Adrenal gland (tissue), 9 donors: ENCODE measurements at regions not wholly inside any gene's neighbourhood (a gene's known extent, or its start where the extent isn't known, plus 50 kb on each side); places are given as distances from the start of the nearest gene placed in this dataset.

ENCODE experiments used
- DNase-seq, 7 donors: peaks; one replicate each; pipeline ENCODE4 v3.0.0-alpha.2; 2019 to 2020
- H3K27ac ChIP-seq, 5 donors: fragments of 200-600 bp; sonication (generic) in 4 of 5; 1 replicate in 3 of 5; 2 replicates in 2 of 5; pipeline versions ENCODE4 v1.5.1 to v1.8.0; 2016 to 2020; ENCODE audit warnings: mild to moderate bottlenecking in 1 of 5
- H3K27me3 ChIP-seq: fragments of 200-600 bp; 2 replicates; pipeline ENCODE4 v1.8.0; 2021
- H3K36me3 ChIP-seq, 2 donors: fragments of 200-600 bp; replicated peaks in 1 of 2; 1 replicate in 1 of 2; 2 replicates in 1 of 2; pipeline versions ENCODE4 v1.5.1 to v1.8.0; 2018 to 2022
- H3K4me1 ChIP-seq, 2 donors: fragments of 200-600 bp; replicated peaks in 1 of 2; 1 replicate in 1 of 2; 2 replicates in 1 of 2; pipeline versions ENCODE4 v1.5.1 to v1.8.0; 2018 to 2021
- H3K4me3 ChIP-seq, 4 donors: fragments of 200-600 bp; sonication (generic) in 3 of 4; one replicate each; pipeline ENCODE4 v1.5.1; 2016 to 2018
- H3K9me3 ChIP-seq, 3 donors: fragments of 200-600 bp; sonication (generic) in 1 of 3; replicated peaks in 1 of 3; 1 replicate in 2 of 3; 2 replicates in 1 of 3; pipeline versions ENCODE4 v1.5.1 to v1.8.0; 2016 to 2021
- CTCF ChIP-seq, 6 experiments: fragments of 450-650 bp in 4 of 6; fragments of 200-600 bp in 2 of 6; sonication (generic) in 1 of 6; IDR thresholded peaks; 1 replicate in 5 of 6; 2 replicates in 1 of 6; pipeline versions ENCODE4 v1.5.1 to v1.8.0; 2016 to 2021; ENCODE audit warnings: antibody characterized with exemption in 6 of 6, mild to moderate bottlenecking in 2 of 6, moderate library complexity in 1 of 6
- POLR2A ChIP-seq, 2 donors: fragments of 450-650 bp; IDR thresholded peaks; one replicate each; pipeline ENCODE4 v1.6.1; 2017; ENCODE audit warnings: antibody characterized with exemption in 2 of 2, mild to moderate bottlenecking in 2 of 2, moderate library complexity in 1 of 2
- WGBS, 4 donors: extraction: QIAGEN DNeasy Blood & Tissue Kit in 2 of 4; methylation state at CpG; one replicate each; pipeline versions ENCODE4 v1.1.5 to v1.1.7; 2013 to 2017; 5-methylcytosine and 5-hydroxymethylcytosine counted together
- intact Hi-C, 2 donors: fragments of 100-400 bp; cut with DNase I; formaldehyde crosslinking; loops; one replicate each; pipeline versions ENCODE4 v1.14.1 to v1.15.0; 2022 to 2023
- donor health status: healthy with polysubstance abuse.
- donor health status: Bipolar disorder and iron deficiency.
- donor health status: DM: yes; HTN: yes; CAD: no.
- donor health status: DM: no; HTN: no; CAD: no.
- donor health status: DM: no; HTN: no; CAD: no.

GRCh38 chr5:171537070-171537849 lies 117.8 kb downstream of the FGF18 start:
- no peaks in the 10 kb centered on the region for H3K36me3 ChIP-seq
- 62 to 66% (median 64%) methylated on average over 9 of the region's 9 CpGs for WGBS, 4 donors
- no peak overlapping the region for H3K4me3 ChIP-seq
- H3K27me3 ChIP-seq: peaks cover 6% of the 10 kb centered on the region
- no peaks in the 10 kb centered on the region for H3K9me3 ChIP-seq
- H3K27ac ChIP-seq: no peak overlapping the region
- no peaks in the 10 kb centered on the region for H3K4me1 ChIP-seq
- no peak for DNase-seq
- TF ChIP-seq POLR2A (IDR thresholded peaks at IDR 0.05) (no peak), CTCF (IDR thresholded peaks at IDR 0.05) (no peak)
- intact Hi-C loops: no loop called here

GRCh38 chr5:171537923-171538537 lies 118.6 kb downstream of the FGF18 start:
- H3K9me3 ChIP-seq: no peaks in the 10 kb centered on the region
- H3K36me3 ChIP-seq: no peaks in the 10 kb centered on the region
- H3K4me3 ChIP-seq: no peak overlapping the region
- WGBS, 4 donors: 71 to 82% (median 80%) methylated on average over 3 of the region's 3 CpGs
- no peak overlapping the region for H3K27ac ChIP-seq
- intact Hi-C loops: no loop called here
- no peaks in the 10 kb centered on the region for H3K4me1 ChIP-seq
- H3K27me3 ChIP-seq: peaks cover 6% of the 10 kb centered on the region
- TF ChIP-seq POLR2A (IDR thresholded peaks at IDR 0.05): no peak
- TF ChIP-seq CTCF (IDR thresholded peaks at IDR 0.05): no peak
- no peak for DNase-seq

- Histone ChIP-seq H3K27ac (no peak overlapping the region), H3K4me1 (no peaks in the 10 kb centered on the region), H3K36me3 (no peaks in the 10 kb centered on the region), H3K9me3 (no peaks in the 10 kb centered on the region), H3K27me3 (peaks cover 6% of the 10 kb centered on the region), H3K4me3 (no peak overlapping the region)
- no peak for DNase-seq
- WGBS, 4 donors: 65 to 89% (median 81%) methylated on average over 4 of the region's 4 CpGs
- no peak for TF ChIP-seq CTCF (IDR thresholded peaks at IDR 0.05)
- TF ChIP-seq POLR2A (IDR thresholded peaks at IDR 0.05): no peak
- intact Hi-C loops: no loop called here
These were observed 119.2 kb downstream of the FGF18 start for GRCh38 chr5:171538681-171539080.

- intact Hi-C loops: no loop called here
- WGBS, 4 donors: 80 to 89% (median 84%) methylated on average over 5 of the region's 5 CpGs
- no peak overlapping the region for H3K27ac ChIP-seq
These were observed 121.4 kb downstream of the FGF18 start for GRCh38 chr5:171540865-171541264.

More at GRCh38 chr5:171540865-171541264, 121.4 kb downstream of the FGF18 start:
- Histone ChIP-seq H3K27me3 (peaks cover 6% of the 10 kb centered on the region), H3K9me3 (no peaks in the 10 kb centered on the region), H3K36me3 (no peaks in the 10 kb centered on the region), H3K4me1 (no peaks in the 10 kb centered on the region), H3K4me3 (no peak overlapping the region)
- TF ChIP-seq POLR2A (IDR thresholded peaks at IDR 0.05) (no peak), CTCF (IDR thresholded peaks at IDR 0.05) (no peak)
- no peak for DNase-seq
